ENCODE measurements at regions not wholly inside any gene's neighbourhood (a gene's known extent, or its start where the extent isn't known, plus 50 kb on each side); places are given as distances from the start of the nearest gene placed in this dataset.
"Not testable (repeated sequence)": the region's sequence is repeated elsewhere in the genome, so short reads cannot be mapped to it uniquely, and the experiment has no call there.

DNA sequence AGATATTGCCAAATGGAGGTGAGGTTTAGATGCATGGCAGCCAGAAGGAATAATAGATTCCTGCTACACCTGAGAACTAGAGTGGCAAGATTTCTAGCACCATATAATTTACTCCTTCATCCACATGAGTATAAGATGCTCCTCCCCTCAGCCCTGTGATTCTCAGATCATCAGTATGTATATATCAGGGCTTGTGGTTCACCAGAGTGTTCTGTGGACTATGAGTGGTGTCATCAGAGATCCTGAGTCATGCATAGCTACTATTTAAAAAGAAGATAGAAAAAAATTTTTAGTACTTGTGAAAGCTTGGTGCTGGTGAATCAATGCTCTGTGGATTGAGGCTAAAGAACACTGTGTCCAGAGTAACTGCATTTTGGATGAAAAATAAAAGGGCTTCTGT lies 285.9 kb downstream of the BMP4 start:
- DNase-seq (ENCODE audit: low spot score) = no peak

DNA sequence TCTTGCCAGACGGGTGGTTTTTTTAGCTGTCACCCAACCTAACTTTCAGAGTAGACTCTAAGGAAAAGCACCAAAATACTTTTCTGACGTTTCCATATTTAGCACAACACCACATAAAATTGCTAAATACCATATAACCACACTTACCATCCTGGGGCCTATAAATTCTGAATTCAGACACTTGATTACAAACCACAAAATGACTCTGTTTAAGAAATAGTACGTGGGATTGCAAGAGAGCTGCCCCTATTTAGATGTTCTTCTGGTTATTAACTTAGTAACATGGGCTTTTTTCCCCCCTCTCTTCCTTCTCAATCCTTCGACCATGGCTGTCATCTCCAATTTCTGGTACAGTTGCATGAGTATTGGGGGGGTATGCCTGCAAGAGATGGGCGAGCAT lies 287.7 kb downstream of the BMP4 start:
- DNase-seq (ENCODE audit: low spot score) = no peak

DNA sequence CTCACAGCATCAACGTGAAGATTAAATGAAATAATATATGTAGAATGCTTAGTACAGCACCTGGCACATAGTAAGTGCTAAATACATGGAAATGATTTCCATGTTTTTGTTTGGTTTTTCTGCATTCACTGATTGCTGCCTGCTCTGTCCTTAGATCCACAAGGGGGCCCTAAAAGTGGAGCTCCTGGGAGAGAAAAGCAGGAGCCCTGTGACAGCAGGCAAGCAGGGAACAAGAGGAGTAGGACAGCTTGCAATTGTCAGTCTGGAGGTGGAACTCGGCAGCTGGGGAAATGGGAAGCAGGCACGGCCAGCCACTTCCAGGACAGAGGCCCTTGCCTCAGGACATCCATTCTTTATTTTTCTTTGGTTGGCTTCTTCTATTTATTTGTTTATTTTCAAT lies 292.9 kb downstream of the BMP4 start:
- DNase-seq (ENCODE audit: low spot score) = no peak

DNA sequence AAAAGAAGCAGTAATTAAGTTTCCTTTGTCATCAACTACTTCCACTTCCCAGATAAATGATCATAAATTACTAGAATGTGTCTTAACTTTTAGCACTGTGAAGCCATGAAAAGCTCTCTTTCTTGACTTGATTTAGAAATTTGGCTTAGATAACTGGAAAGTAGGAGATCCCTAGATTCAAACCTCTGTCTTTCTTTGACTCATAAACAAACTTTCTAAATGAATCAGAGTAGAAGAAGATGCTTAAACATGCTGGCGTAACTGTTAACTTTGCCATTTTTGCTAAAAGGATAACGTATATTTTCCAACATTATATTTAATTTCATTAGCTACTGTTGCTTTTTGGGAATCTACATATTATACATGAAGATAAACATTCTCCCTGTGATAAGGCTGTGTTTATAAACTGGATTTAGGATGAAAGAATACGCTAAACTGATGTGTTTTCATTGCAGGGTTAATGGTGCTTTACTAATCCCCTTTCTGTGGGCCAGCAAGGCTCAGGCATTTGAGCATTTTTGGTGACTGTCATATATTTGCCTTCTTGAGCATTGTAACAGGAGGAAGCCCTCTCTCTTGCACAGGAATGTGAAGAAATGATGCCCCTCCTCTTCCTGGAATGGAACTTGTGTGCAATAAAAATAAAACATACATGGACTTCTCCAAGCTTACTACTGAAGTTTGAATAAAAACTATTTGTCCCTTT lies 301.4 kb downstream of the BMP4 start:
- DNase-seq (ENCODE audit: low spot score) = no peak

DNA sequence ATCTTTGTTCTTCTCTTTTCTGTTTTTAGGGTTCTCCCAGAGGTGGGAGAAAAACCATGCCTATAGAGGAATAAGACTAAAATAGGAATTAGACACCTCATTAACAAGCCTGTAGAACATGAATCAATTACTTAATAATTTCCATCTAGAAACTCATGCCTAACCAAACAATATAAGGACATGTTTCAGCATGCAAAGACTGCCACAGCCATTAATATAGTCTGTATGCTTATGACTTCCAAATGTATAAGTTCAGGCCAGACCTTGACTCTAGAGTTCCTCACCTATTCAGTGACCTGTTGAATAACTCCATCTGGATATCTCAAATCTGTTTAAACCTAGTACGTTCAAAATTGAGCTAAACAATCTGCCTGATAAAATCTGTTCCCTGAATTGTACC lies 304.6 kb downstream of the BMP4 start:
- DNase-seq (ENCODE audit: low spot score) = no peak

DNA sequence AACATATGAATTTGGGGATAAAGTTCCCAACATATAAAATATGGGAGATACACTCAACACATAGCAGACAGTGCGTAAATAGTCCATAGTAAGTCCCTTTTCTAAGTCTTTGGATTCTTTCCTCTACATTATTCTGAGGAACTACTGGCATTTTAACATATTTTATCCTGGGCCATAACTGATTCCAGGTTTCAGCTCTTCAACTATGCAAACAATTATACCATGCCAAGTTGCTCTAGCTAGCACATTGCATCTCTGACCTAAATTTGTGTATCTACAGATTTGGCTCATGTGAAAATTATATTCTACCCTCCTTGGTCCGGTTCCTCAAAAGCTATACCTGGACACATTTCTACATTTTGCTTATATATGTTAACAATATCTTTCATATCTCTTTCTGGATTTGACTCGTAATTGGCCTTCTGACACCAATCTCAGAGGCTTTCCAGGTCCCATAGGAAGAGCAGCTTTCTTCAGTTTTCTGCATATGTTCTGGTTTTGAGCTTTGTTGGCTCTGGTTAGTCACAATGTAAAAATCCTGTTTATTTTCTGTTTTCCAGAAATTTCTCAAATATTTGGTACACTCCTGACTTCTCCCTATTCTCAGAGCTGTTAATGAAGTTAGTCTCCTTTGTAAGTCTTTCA lies 305.4 kb downstream of the BMP4 start:
- DNase-seq (ENCODE audit: low spot score) = no peak

DNA sequence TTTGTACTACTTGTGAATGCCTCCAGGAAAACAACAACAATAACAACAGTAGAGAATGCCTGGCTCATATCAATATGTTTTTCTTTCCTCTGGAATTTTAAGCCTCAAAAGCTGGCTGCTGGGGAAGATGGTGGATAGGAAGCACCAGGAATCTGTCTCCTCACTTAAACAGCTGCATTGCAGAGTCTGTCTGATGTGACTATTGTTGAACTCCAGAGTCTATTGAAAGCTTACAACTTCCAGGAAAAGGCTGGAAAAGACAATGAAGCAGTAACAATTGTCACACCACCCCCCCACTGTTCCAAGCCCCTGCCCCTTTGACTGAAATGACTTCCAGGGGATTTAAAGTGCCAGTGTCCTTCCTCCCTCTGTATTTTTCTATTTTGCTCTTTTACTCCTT lies 309.7 kb downstream of the BMP4 start:
- no peak for DNase-seq (ENCODE audit: low spot score)

DNA sequence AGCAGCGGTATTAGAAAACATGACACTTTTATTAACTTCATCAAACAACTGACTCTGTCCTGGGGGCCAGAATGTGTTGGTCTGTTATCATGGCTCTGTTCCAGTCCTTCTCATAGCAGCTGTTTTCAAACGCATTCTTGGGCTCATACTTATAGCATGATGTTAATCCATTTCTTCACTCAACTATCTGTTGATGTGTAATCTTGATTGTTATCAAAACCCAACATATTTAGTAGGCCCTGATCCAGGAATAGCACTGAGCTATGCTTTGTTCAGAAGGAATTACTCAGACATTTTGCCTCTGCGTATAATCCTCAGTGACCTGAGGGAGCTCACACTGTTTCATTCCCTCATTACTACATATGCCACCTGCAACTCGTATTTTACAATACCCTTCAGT lies 315.9 kb downstream of the BMP4 start:
- DNase-seq (ENCODE audit: low spot score) = no peak

DNA sequence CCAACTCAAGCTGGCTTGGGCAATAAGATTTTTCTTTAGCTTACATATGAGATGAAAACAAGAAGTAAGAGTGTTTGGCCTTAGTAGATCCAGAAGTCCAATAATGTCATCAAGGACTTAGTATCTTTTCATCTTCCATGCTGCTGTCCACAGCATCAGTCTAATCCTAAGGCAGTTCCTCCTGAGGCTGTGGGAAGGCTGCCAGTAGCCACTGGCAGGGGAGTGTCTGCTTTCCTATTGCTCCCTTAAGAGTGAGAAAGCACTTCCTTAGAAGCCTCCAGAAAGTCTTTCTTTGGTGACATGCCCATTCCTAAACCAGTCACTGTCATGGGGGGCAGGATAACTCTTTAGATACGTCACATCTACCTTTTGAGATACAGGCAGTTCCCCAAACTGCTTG lies 317.7 kb downstream of the BMP4 start:
- DNase-seq (ENCODE audit: low spot score) = no peak

DNA sequence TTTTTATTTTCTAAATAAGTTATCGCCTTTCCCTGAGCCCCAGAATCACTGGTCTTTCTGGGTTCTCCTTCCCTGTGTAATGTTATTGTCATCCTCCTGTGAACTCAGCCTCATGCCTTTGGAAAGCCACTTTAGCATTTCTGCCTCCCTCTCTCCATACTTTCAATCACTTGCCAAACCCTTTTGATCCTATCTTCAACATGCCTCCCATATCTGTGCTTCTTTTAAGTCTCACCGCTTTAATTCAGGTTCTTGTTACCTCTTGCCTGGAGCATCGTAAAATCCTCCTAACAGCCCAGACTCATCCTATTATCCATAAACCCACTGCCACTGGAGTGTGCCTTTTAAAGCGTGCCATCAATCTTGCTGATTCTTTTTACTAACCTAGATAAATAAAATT lies 321.8 kb downstream of the BMP4 start:
- DNase-seq (ENCODE audit: low spot score) = no peak

DNA sequence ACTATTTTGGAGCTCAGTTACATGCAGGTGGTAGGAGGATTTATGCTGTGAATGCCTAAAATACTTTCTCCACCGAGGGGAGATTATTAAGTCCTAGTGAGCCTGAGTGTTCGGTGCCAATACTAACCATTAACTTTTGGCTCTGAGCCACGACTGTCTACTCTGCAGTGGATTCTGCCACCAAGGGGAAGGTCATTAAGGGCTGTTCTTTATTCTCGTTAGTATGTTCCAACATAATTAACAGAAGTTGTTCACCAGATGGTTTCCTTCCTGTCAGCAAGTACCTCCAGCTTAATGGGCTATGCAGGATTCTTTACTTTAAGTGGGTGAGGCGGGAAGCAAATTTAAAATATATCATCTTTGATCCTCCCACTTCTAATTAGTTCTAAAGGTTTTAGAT lies 326.3 kb downstream of the BMP4 start:
- DNase-seq (ENCODE audit: low spot score) = no peak

DNA sequence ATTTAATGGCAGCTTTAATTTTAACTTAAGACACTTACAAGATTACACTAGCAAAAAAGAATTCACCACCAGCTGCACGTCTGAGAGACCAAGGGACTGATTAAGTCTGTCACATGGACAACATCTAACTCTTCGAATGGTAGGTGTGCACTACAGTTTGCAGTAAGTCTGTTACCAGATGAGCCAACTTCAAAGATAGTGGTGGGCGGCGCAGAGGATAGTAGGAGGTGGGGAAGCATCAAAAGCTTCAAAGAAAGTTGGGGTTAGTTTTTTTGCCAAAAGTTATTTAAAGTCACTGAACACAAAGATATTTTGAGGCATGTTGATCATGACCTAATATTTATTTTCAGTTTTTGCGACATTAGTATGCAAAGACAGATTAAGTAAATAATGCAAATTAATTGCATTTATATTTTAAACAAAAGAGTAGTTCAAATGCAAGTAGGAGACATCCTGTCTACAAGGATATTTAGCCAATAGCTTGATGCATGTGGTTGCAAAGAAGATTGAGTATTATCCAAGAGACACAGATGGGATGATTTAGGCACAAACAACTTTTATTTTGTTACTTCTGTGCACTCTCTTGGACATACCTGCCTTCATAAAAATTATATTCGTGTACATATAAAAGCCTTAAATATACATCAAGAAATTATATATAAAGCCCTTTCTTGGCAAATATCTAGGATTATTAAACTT lies 327.7 kb downstream of the BMP4 start:
- DNase-seq (ENCODE audit: low spot score) = no peak

DNA sequence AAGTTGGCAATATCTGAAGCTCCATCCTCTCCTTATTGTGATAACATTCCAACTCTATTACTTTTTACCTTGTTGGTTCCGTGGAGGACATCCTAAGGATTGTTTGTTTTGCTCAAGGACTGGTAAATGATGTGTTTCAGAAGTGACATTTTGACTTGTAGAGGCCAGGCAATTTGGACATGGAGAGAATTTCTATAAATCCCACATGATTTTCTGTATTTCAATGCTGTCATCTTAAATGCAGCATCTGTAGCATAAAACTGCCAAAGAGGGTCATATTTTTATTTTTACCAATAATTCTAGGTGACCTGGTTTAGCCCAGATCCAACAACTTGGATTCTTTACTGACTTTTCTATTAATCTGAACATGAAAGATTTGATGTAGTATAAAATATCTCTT lies 328.4 kb downstream of the BMP4 start:
- DNase-seq (ENCODE audit: low spot score) = no peak

DNA sequence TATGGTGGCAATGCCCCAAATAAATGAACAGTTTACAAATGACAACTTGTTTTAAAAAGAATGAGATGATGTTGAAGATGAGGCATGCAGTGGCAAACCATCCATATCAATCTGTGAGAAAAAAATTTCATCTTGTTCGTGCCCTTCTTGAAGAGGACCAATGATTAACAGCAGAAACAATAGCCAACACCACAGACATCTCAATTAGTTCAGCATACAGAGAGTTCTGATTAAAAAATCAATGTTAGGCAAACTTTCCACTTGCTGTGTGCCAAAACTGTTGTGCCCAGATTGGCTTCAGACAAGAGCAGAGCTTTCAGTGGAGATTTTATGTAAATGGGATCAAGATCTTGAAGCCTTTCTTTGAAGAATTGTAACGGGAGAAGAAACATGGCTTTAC lies 329.9 kb downstream of the BMP4 start:
- DNase-seq (ENCODE audit: low spot score) = no peak

DNA sequence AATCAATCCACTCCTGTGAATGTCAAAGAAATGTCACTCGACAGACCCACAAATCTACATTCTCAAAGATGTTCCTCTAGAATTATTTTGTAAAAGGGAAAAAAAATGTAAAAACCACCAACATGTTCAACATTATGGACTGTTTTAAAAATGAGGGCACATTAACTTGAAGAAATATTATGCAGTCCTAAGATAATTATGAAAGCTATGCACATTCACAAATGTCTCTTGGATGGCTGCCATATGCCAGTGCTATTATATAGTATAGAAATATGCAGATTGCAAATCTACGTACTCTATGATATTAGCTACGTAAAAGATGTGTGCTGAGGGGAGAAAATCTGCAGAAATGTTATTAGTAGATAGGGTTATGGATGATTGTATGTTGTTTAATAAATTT lies 334.2 kb downstream of the BMP4 start:
- no peak for DNase-seq (ENCODE audit: low spot score)

DNA sequence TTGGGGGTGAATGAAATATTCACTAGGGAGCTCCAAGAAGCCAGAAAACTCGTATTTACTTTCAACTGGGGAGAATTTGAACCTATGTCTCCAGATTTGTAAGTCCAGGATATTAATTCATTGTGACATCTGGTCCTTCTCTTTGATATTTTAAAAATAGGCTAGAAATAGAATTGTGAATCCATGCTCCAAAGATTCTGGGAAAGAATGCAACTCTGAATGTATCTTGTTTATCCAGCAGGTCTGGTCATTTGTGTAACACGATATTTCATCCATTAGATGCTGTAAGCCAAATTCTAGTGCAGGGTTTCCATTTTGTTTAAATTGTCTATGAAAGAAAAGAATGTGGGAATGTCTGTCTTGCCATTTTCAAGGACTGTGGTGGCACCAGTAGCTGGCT lies 334.7 kb downstream of the BMP4 start:
- DNase-seq (ENCODE audit: low spot score) = no peak

DNA sequence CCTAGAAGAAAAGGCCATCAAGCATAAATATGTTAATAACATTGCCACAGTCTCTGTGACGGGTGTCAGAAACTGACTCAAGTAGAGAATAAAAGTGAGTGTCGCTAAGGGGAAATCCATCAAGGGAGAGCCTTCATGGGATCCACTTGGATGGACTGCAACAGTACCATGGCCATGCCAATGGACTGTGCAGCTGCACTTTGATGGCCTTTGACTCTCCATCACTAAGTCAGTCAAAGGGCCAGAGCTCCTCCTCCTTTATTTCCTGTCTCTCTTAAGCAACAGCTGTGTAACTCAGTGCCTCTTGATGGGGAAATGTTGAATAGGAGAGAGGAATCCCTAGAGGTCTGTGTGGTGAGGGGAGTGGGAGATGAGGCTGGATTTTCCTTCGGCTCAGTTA lies 335.2 kb downstream of the BMP4 start:
- no peak for DNase-seq (ENCODE audit: low spot score)

DNA sequence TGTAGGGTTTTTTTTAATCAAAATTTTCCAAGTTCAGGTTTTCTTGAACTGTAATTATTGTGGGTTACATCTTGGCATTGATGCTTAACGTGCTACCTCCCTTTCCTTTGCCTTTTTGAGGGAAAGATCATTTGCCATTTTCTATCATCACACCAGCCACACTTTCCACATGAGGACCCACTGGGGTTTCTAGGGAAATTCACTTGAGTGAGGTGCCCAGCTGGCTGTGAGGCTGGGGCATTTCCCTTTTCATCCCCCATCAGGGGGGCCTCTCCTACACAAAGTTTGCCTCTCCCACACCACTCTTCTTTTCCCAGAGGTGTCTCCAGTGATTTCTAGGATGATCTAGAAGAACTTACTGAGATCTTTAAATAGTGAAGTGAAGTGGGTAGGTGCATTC lies 335.7 kb downstream of the BMP4 start:
- DNase-seq (ENCODE audit: low spot score) = no peak

DNA sequence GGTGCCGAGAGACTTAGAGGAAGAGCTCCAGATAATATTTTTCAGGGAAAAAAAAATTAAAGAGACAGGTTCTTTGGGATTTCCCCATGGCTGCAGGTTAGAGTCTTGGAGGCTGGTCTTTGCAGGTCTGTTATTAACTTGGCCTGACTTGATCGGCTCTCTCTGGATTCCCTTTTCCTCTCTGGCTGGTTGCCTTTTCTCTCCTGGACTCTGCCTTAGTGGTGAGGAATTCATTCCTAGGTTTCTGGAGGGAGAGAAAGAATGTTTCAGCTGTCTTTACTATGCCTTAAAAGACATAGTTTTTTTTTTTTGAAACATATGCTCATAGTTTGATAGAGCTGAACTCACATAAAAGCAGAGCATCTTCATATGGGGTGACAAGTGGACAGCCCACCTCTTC lies 336.3 kb downstream of the BMP4 start:
- no peak for DNase-seq (ENCODE audit: low spot score)

DNA sequence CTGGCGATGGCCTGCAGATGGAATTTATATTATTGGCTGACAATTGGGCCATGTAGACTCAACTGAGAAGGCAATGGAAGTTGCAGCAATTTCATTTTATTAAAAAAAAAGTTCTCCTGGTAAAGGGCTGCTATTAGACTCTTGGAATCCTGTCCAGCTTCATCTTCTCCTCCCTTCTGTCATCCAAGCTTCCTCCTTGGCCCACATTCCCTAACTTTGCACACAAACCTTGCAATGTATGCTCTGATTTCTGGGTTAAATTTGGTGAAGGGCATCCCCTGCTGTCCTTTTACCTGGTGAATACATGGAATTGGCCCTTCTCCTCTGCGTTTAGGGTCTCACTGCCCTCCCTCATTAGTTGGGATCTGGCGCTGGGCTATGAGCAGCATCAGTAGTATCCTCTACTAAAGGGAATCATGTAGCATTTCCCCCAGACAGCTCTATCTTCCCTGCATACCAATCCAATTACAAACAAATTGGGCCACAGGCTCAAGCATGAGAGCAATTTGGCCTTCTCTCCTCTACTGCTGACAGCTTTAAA lies 336.9 kb downstream of the BMP4 start:
- no peak for DNase-seq (ENCODE audit: low spot score)

DNA sequence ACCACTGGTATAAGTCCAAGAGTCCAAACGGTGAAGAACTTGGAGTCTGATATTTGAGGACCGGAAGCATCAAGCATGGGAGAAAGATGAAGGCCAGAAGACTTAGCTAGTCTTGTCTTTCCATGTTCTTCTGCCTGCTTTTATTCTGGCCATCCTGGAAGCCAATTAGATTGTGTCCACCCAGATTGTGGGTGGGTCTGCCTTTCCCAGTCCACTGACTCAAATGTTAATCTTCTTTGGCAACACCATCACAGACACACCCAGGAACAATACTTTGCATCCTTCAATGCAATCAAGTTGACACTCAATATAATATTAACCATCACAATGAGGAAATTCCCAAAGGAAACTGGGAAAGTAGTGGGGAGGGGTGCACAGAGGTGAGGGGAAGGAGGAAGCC lies 340.1 kb downstream of the BMP4 start:
- DNase-seq (ENCODE audit: low spot score) = not testable (repeated sequence)

DNA sequence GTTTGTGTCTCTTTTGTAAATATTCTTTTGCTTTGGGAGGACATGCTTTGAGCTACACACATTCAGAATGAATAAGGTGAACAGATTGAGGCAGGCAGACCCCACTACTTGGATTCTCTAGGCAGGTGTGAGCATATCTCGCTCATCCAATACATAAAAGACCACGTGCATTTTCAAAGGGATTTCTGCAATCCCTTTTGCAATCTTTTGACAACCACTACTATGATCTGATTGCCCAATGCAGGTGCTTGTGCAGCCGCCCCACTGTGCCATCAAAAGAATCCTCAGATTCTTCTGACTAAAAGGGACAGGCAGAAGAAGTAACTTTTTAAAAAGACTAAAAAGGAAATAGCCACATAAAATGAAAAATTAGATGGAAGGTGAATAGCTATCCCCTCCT lies 341.4 kb downstream of the BMP4 start:
- DNase-seq (ENCODE audit: low spot score) = no peak
